ENCODE measurements at regions not wholly inside any gene's neighbourhood (a gene's known extent, or its start where the extent isn't known, plus 50 kb on each side); places are given as distances from the start of the nearest gene placed in this dataset.

DNA sequence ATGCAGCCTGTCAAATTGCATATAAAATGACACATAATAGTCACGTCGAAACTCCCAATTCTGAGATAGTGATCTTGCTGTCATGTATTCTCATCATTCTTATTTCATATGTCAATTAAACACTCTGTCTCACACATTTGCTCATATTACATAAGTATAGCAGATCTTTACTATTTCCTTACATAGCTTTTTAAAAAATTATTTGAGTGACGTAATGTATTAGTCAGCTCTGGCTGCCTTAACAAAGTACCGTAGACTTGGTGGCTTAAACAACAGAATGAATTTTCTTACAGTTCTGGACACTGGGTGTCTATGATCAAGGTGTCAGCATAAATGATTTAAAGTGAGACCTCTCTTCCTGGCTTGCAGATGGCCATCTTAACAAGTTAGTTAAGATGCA lies 1032.3 kb upstream of the NRXN1 start:
- H3K27me3 ChIP-seq (replicated peaks; ENCODE audit: insufficient read depth) = no peaks in the 10 kb centered on the region
- no peaks in the 10 kb centered on the region for H3F3A ChIP-seq (ENCODE audit: insufficient read depth)
- H2AFZ ChIP-seq = no peak overlapping the region
- no peaks in the 10 kb centered on the region for H3K36me3 ChIP-seq (ENCODE audit: low read depth)
- TF ChIP-seq EZH2phosphoT487 (IDR thresholded peaks at IDR 0.05; ENCODE audit: insufficient read depth, low read depth) = no peak
- TF ChIP-seq EZH2 (IDR thresholded peaks at IDR 0.05; ENCODE audit: insufficient read depth, poor library complexity, severe bottlenecking) = no peak
- no peak overlapping the region for H3K4me3 ChIP-seq
- no peaks in the 10 kb centered on the region for H3K79me2 ChIP-seq (ENCODE audit: insufficient read depth)
- no peak overlapping the region for H3K9ac ChIP-seq
- no peaks in the 10 kb centered on the region for H4K20me1 ChIP-seq (ENCODE audit: insufficient read depth)
- H3K27ac ChIP-seq = no peak overlapping the region
- no peaks in the 10 kb centered on the region for H3K9me3 ChIP-seq (ENCODE audit: low read depth)
- H3K4me1 ChIP-seq (ENCODE audit: insufficient read depth) = no peaks in the 10 kb centered on the region
- H3K4me2 ChIP-seq (ENCODE audit: unreplicated experiment) = no peak overlapping the region
- no peaks in the 10 kb centered on the region for H3K9me2 ChIP-seq (ENCODE audit: insufficient read depth)
- 26 to 37% methylated on average over 4 of the region's 4 CpGs for WGBS, 2 experiments (ENCODE audit: low coverage in 1 of 2, low lambda C conversion rate in 2 of 2, missing lambda C conversion rate in 2 of 2)
- in situ Hi-C loops (cut with MboI) = no loop called here
- DNase-seq = no peak

GRCh38 chr2:52054824-52055223 lies 1022.9 kb upstream of the NRXN1 start:
- in situ Hi-C loops (cut with MboI) = no loop called here
- WGBS, 2 experiments (ENCODE audit: low coverage in 1 of 2, low lambda C conversion rate in 2 of 2, missing lambda C conversion rate in 2 of 2) = 14 to 17% methylated on average over 3 of the region's 3 CpGs
- Histone ChIP-seq H3K9ac (no peak overlapping the region), H2AFZ (no peak overlapping the region), H3K27ac (no peak overlapping the region), H3K79me2 (ENCODE audit: insufficient read depth) (no peaks in the 10 kb centered on the region), H4K20me1 (ENCODE audit: insufficient read depth) (no peaks in the 10 kb centered on the region), H3K4me1 (ENCODE audit: insufficient read depth) (no peaks in the 10 kb centered on the region), H3K27me3 (replicated peaks; ENCODE audit: insufficient read depth) (no peaks in the 10 kb centered on the region), H3K9me3 (ENCODE audit: low read depth) (no peaks in the 10 kb centered on the region), H3K9me2 (ENCODE audit: insufficient read depth) (0 out of 2 replicates have a peak, but pooled peaks cover 2% of the 10 kb centered on the region), H3K36me3 (ENCODE audit: low read depth) (no peaks in the 10 kb centered on the region), H3F3A (ENCODE audit: insufficient read depth) (no peaks in the 10 kb centered on the region), H3K4me3 (no peak overlapping the region), H3K4me2 (ENCODE audit: unreplicated experiment) (no peak overlapping the region)
- DNase-seq = no peak
- TF ChIP-seq EZH2phosphoT487 (IDR thresholded peaks at IDR 0.05; ENCODE audit: insufficient read depth, low read depth) = no peak
- TF ChIP-seq EZH2 (IDR thresholded peaks at IDR 0.05; ENCODE audit: insufficient read depth, poor library complexity, severe bottlenecking) = no peak

GRCh38 chr2:52036853-52037252 lies 1004.9 kb upstream of the NRXN1 start:
- H2AFZ ChIP-seq = no peak overlapping the region
- no peak overlapping the region for H3K4me3 ChIP-seq
- 19 to 31% methylated on average over 1 of the region's 1 CpG for WGBS, 2 experiments (ENCODE audit: low coverage in 1 of 2, low lambda C conversion rate in 2 of 2, missing lambda C conversion rate in 2 of 2)
- H3F3A ChIP-seq (ENCODE audit: insufficient read depth) = no peaks in the 10 kb centered on the region
- H3K9ac ChIP-seq = no peak overlapping the region
- no peaks in the 10 kb centered on the region for H4K20me1 ChIP-seq (ENCODE audit: insufficient read depth)
- no peak for DNase-seq
- no peak overlapping the region for H3K27ac ChIP-seq
- in situ Hi-C loops (cut with MboI) = no loop called here
- H3K27me3 ChIP-seq (replicated peaks; ENCODE audit: insufficient read depth) = no peaks in the 10 kb centered on the region
- H3K9me3 ChIP-seq (ENCODE audit: low read depth) = no peaks in the 10 kb centered on the region
- no peaks in the 10 kb centered on the region for H3K9me2 ChIP-seq (ENCODE audit: insufficient read depth)
- TF ChIP-seq EZH2phosphoT487 (IDR thresholded peaks at IDR 0.05; ENCODE audit: insufficient read depth, low read depth) (no peak), EZH2 (IDR thresholded peaks at IDR 0.05; ENCODE audit: insufficient read depth, poor library complexity, severe bottlenecking) (no peak)
- no peaks in the 10 kb centered on the region for H3K79me2 ChIP-seq (ENCODE audit: insufficient read depth)
- H3K4me2 ChIP-seq (ENCODE audit: unreplicated experiment) = no peak overlapping the region
- no peaks in the 10 kb centered on the region for H3K36me3 ChIP-seq (ENCODE audit: low read depth)
- no peaks in the 10 kb centered on the region for H3K4me1 ChIP-seq (ENCODE audit: insufficient read depth)

- H3K27ac ChIP-seq = no peak overlapping the region
- no peak overlapping the region for H2AFZ ChIP-seq
- no peaks in the 10 kb centered on the region for H3K9me3 ChIP-seq (ENCODE audit: low read depth)
- WGBS, 2 experiments (ENCODE audit: low coverage in 1 of 2, low lambda C conversion rate in 2 of 2, missing lambda C conversion rate in 2 of 2) = 43 to 58% methylated on average over 1 of the region's 1 CpG
- no peak overlapping the region for H3K4me2 ChIP-seq (ENCODE audit: unreplicated experiment)
- H4K20me1 ChIP-seq (ENCODE audit: insufficient read depth) = no peaks in the 10 kb centered on the region
- H3K36me3 ChIP-seq (ENCODE audit: low read depth) = no peaks in the 10 kb centered on the region
- H3K4me3 ChIP-seq = no peak overlapping the region
- no peaks in the 10 kb centered on the region for H3K27me3 ChIP-seq (replicated peaks; ENCODE audit: insufficient read depth)
- no peaks in the 10 kb centered on the region for H3F3A ChIP-seq (ENCODE audit: insufficient read depth)
- 0 out of 2 replicates have a peak, but pooled peaks cover 3% of the 10 kb centered on the region for H3K4me1 ChIP-seq (ENCODE audit: insufficient read depth)
- in situ Hi-C loops (cut with MboI) = no loop called here
- H3K9ac ChIP-seq = no peak overlapping the region
- H3K9me2 ChIP-seq (ENCODE audit: insufficient read depth) = no peaks in the 10 kb centered on the region
- H3K79me2 ChIP-seq (ENCODE audit: insufficient read depth) = no peaks in the 10 kb centered on the region
- TF ChIP-seq EZH2phosphoT487 (IDR thresholded peaks at IDR 0.05; ENCODE audit: insufficient read depth, low read depth) (no peak), EZH2 (IDR thresholded peaks at IDR 0.05; ENCODE audit: insufficient read depth, poor library complexity, severe bottlenecking) (no peak)
- DNase-seq = no peak
Measured at GRCh38 chr2:52036024-52036423, 1004.1 kb upstream of the NRXN1 start.

GRCh38 chr2:52035391-52035790 lies 1003.5 kb upstream of the NRXN1 start:
- Histone ChIP-seq H3K4me3 (no peak overlapping the region), H3F3A (ENCODE audit: insufficient read depth) (no peaks in the 10 kb centered on the region), H3K27me3 (replicated peaks; ENCODE audit: insufficient read depth) (no peaks in the 10 kb centered on the region), H3K79me2 (ENCODE audit: insufficient read depth) (no peaks in the 10 kb centered on the region), H3K9me3 (ENCODE audit: low read depth) (no peaks in the 10 kb centered on the region), H3K4me1 (ENCODE audit: insufficient read depth) (0 out of 2 replicates have a peak, but pooled peaks cover 5% of the 10 kb centered on the region), H2AFZ (no peak overlapping the region), H3K9ac (no peak overlapping the region), H3K36me3 (ENCODE audit: low read depth) (no peaks in the 10 kb centered on the region), H3K27ac (no peak overlapping the region), H4K20me1 (ENCODE audit: insufficient read depth) (no peaks in the 10 kb centered on the region), H3K4me2 (ENCODE audit: unreplicated experiment) (no peak overlapping the region), H3K9me2 (ENCODE audit: insufficient read depth) (no peaks in the 10 kb centered on the region)
- in situ Hi-C loops (cut with MboI) = no loop called here
- TF ChIP-seq EZH2 (IDR thresholded peaks at IDR 0.05; ENCODE audit: insufficient read depth, poor library complexity, severe bottlenecking) (no peak), EZH2phosphoT487 (IDR thresholded peaks at IDR 0.05; ENCODE audit: insufficient read depth, low read depth) (no peak)
- no peak for DNase-seq
- 53 to 61% methylated on average over 1 of the region's 1 CpG for WGBS, 2 experiments (ENCODE audit: low coverage in 1 of 2, low lambda C conversion rate in 2 of 2, missing lambda C conversion rate in 2 of 2)

All from GM23248 (cell line).